ENCODE measurements at regions not wholly inside any gene's neighbourhood (a gene's known extent, or its start where the extent isn't known, plus 50 kb on each side); places are given as distances from the start of the nearest gene placed in this dataset.

GRCh38 chr3:46093327-46093942, 66.2 kb upstream of the XCR1 start:
- Histone ChIP-seq H2BK15ac (ENCODE audit: low read depth, low read length) (no peak overlapping the region), H3K23me2 (ENCODE audit: insufficient read length, low read depth, low read length, poor library complexity, severe bottlenecking) (no peaks in the 10 kb centered on the region), H3K4me1 (ENCODE audit: insufficient read depth, low read length) (no peaks in the 10 kb centered on the region), H3K18ac (ENCODE audit: insufficient read length, low read depth, low read length) (no peak overlapping the region), H3K79me2 (ENCODE audit: insufficient read depth, low read length) (no peaks in the 10 kb centered on the region), H3K9me3 (ENCODE audit: control insufficient read depth, low read depth, low read length) (no peaks in the 10 kb centered on the region), H3K79me1 (ENCODE audit: insufficient read depth, low read depth, low read length, poor library complexity, severe bottlenecking) (no peaks in the 10 kb centered on the region), H3K4me2 (ENCODE audit: insufficient read depth, insufficient read length, low read length) (no peak overlapping the region), H3K27me3 (ENCODE audit: insufficient read depth, low read length) (no peaks in the 10 kb centered on the region), H3K4ac (ENCODE audit: low read depth, low read length) (no peak overlapping the region), H3K14ac (ENCODE audit: insufficient read depth, low read length) (no peak overlapping the region), H2BK5ac (ENCODE audit: insufficient read length, low read length) (no peak overlapping the region), H4K8ac (replicated peaks; ENCODE audit: insufficient read length, low read depth, low read length) (no peak overlapping the region), H2BK20ac (ENCODE audit: low read depth, low read length, poor library complexity, severe bottlenecking) (no peak overlapping the region), H2BK12ac (ENCODE audit: insufficient read length, low read depth, low read length) (no peak overlapping the region), H3T11ph (ENCODE audit: low read length) (no peak overlapping the region), H4K20me1 (ENCODE audit: control insufficient read depth, insufficient read depth, insufficient read length) (no peaks in the 10 kb centered on the region), H2BK120ac (ENCODE audit: low read depth, low read length, poor library complexity, severe bottlenecking) (no peak overlapping the region), H2AFZ (ENCODE audit: low read length) (no peak overlapping the region), H3K56ac (ENCODE audit: insufficient read length, low read depth, low read length) (no peak overlapping the region), H3K23ac (ENCODE audit: insufficient read length, low read depth, low read length) (no peak overlapping the region), H4K91ac (ENCODE audit: insufficient read length, low read depth, low read length) (no peak overlapping the region), H3K9ac (ENCODE audit: extremely low read depth, insufficient read length, low read length) (no peak overlapping the region), H3K27ac (ENCODE audit: insufficient read length, low read depth, low read length) (no peak overlapping the region), H4K5ac (ENCODE audit: insufficient read length, low read depth, low read length) (no peak overlapping the region), H2AK5ac (ENCODE audit: insufficient read length, low read length) (no peak overlapping the region)
- H3K27me3 Mint-ChIP-seq (ENCODE audit: low read depth): peaks cover 2% of the 10 kb centered on the region; the same call in 1 of the 2 replicates
- peaks cover 0 to 4% of the 10 kb centered on the region in 2 experiments; a peak in 1 of 5 replicates for H3K9me3 Mint-ChIP-seq
- no peak for TF ChIP-seq CTCF (conservative IDR thresholded peaks at IDR 0.05)
- no peaks in the 10 kb centered on the region for H3K36me3 Mint-ChIP-seq (ENCODE audit: insufficient read depth in 1 of 3, low read depth in 3 of 3)
- no peak overlapping the region for H3K4me3 Mint-ChIP-seq
- no peaks in the 10 kb centered on the region for H3K4me1 Mint-ChIP-seq
- no peak for DNase-seq
- no CpG with 5 or more reads among the region's 2 CpGs for WGBS (ENCODE audit: extremely low coverage, insufficient read length, low lambda C conversion rate)
- H3K27ac Mint-ChIP-seq: no peak overlapping the region; a peak in 1 of 7 replicates

Data from H9 (cell line).